Esophagus (tissue), 2 donors: ENCODE measurements at regions not wholly inside any gene's neighbourhood (a gene's known extent, or its start where the extent isn't known, plus 50 kb on each side); places are given as distances from the start of the nearest gene placed in this dataset.

Source experiments
- H3K27ac ChIP-seq, 2 donors: one replicate each; pipeline ENCODE4 v1.5.1; 2013; ENCODE audit warnings: low read depth in 2 of 2, mild to moderate bottlenecking in 2 of 2, inconsistent platforms in 1 of 2, low read length in 1 of 2, moderate library complexity in 1 of 2
- H3K27me3 ChIP-seq, 2 donors: one replicate each; pipeline ENCODE4 v1.6.1; 2013; ENCODE audit warnings: low read length in 2 of 2, control low read depth in 1 of 2, mild to moderate bottlenecking in 1 of 2; ENCODE audit not compliant: insufficient read depth in 2 of 2, control insufficient read depth in 1 of 2
- H3K36me3 ChIP-seq, 2 donors: one replicate each; pipeline ENCODE4 v1.6.1; 2013; ENCODE audit warnings: low read length in 1 of 2; ENCODE audit not compliant: control insufficient read depth in 2 of 2, insufficient read depth in 2 of 2
- H3K4me1 ChIP-seq, 2 donors: one replicate each; pipeline ENCODE4 v1.6.1; 2013; ENCODE audit warnings: low read length in 1 of 2; ENCODE audit not compliant: control insufficient read depth in 2 of 2, insufficient read depth in 2 of 2
- H3K4me3 ChIP-seq, 2 donors: one replicate each; pipeline ENCODE4 v1.5.1; 2013; ENCODE audit warnings: low read length in 2 of 2, mild to moderate bottlenecking in 2 of 2, low read depth in 1 of 2, moderate library complexity in 1 of 2
- H3K9me3 ChIP-seq, 2 donors: one replicate each; pipeline ENCODE4 v1.6.1; 2013; ENCODE audit warnings: mild to moderate bottlenecking in 2 of 2, low read depth in 1 of 2, low read length in 1 of 2, moderate library complexity in 1 of 2; ENCODE audit not compliant: control insufficient read depth in 2 of 2, insufficient read depth in 1 of 2
- WGBS, 2 donors: extraction: QIAGEN DNeasy Blood & Tissue Kit; methylation state at CpG; one replicate each; pipeline ENCODE4 v1.1.7; 2013; 5-methylcytosine and 5-hydroxymethylcytosine counted together
- donor health status: healthy with polysubstance abuse.
- donor health status: Bipolar disorder and iron deficiency.

GRCh38 chr15:95912280-95912625 lies 418.2 kb upstream of the NR2F2 start:
- 72 to 81% methylated on average over 7 of the region's 7 CpGs for WGBS, 2 donors

DNA sequence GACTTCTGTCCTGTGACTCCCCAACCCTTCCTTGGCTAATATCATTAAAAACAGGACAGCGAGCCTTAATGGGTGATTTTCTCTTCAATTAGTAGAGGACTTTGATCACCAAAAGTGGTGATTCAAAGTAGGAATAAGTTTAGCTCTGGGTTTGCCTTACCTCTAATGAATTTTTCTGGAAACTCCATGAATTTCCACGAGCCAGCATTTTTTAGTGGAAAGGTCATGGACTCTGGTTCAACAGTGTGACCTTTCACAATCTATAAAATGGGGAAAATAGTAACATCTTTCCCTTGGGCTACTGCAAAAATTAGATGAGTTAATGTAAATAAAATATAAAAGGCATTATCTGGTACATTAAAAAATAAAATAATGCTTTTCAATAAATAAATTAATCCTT lies 417.8 kb upstream of the NR2F2 start:
- H3K36me3 ChIP-seq: no peaks in the 10 kb centered on the region
- H3K4me1 ChIP-seq: no peaks in the 10 kb centered on the region
- H3K4me3 ChIP-seq: no peak overlapping the region
- WGBS, 2 donors: 78 to 82% methylated on average over 2 of the region's 2 CpGs
- H3K27me3 ChIP-seq: no peaks in the 10 kb centered on the region
- no peak overlapping the region for H3K27ac ChIP-seq
- H3K9me3 ChIP-seq: no peaks in the 10 kb centered on the region

More at GRCh38 chr15:95912280-95912625, 418.2 kb upstream of the NR2F2 start:
- no peaks in the 10 kb centered on the region for H3K27me3 ChIP-seq
- H3K9me3 ChIP-seq: no peaks in the 10 kb centered on the region
- H3K4me1 ChIP-seq: no peaks in the 10 kb centered on the region
- no peak overlapping the region for H3K27ac ChIP-seq
- H3K4me3 ChIP-seq: no peak overlapping the region
- H3K36me3 ChIP-seq: no peaks in the 10 kb centered on the region

- no peaks in the 10 kb centered on the region for H3K9me3 ChIP-seq
- H3K4me1 ChIP-seq: no peaks in the 10 kb centered on the region
- H3K27me3 ChIP-seq: no peaks in the 10 kb centered on the region
- 70 to 74% methylated on average over 3 of the region's 3 CpGs for WGBS, 2 donors
- H3K4me3 ChIP-seq: no peak overlapping the region
- no peak overlapping the region for H3K27ac ChIP-seq
- no peaks in the 10 kb centered on the region for H3K36me3 ChIP-seq
Observed at GRCh38 chr15:95916568-95916967, 413.9 kb upstream of the NR2F2 start.

DNA sequence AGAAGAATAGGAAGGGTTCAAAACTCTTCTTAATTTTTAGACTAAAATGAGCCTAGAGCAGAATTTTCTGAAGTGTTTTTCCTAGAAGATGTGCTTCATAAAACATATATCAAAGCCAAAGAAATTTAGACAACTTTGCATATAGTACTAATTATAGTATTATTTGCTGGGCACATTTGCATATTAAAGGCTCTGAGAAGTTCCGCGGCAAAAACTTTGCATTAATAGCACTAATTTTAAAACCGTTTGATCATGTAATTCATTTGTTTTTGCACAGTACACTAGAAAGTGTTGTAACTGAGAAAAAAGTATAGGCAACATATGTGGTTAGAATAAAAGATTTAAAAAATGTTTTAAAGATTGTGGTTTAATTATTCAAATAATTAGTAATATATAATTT lies 412.0 kb upstream of the NR2F2 start:
- Histone ChIP-seq H3K36me3 (no peaks in the 10 kb centered on the region), H3K4me1 (no peaks in the 10 kb centered on the region)
- 94% methylated on average over 3 of the region's 3 CpGs for WGBS, 2 donors

DNA sequence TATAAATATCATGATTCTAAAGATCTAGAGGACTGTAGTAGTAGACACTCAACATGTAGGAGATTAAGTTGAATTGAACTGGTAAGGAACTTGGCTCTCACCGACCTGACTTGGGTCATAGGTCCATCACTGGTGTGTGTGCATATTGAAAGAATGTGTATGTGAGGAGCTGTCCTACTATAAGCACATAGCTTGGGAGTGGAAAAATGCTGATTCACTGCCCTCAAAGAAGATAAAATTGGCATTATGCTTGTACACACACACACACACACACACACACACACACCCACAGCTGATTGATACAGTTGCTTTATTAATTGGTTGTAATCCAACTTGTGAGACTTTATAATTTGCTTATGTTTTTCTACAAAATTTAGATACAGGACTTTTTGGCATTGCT lies 411.0 kb upstream of the NR2F2 start:
- Histone ChIP-seq H3K4me1 (no peaks in the 10 kb centered on the region), H3K27me3 (no peaks in the 10 kb centered on the region), H3K4me3 (no peak overlapping the region), H3K9me3 (no peaks in the 10 kb centered on the region), H3K27ac (no peak overlapping the region), H3K36me3 (no peaks in the 10 kb centered on the region)
- WGBS, 2 donors: 64 to 69% methylated on average over 1 of the region's 1 CpG

More for the DNA sequence above, 412.0 kb upstream of the NR2F2 start:
- no peaks in the 10 kb centered on the region for H3K27me3 ChIP-seq
- H3K27ac ChIP-seq: no peak overlapping the region
- H3K4me3 ChIP-seq: no peak overlapping the region
- H3K9me3 ChIP-seq: no peaks in the 10 kb centered on the region

DNA sequence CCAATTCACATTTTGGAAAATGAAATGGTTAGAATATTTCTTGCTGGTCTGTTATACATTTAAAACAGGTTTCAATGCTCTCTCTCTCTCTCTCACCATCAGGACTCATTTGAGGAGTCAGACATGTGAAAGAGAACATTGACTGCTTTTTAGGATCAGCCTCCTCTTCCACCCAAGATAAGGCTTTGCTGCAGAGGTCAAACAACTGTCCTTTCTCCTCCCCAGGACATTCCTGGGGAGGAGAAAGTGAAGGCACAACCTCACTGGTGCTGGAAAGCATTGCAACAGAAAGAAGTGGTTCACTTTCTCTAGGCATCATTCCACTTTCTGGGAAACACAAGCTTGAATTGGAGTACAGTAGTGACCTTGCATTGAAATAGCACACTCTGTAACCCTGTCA lies 409.1 kb upstream of the NR2F2 start:
- Histone ChIP-seq H3K9me3 (no peaks in the 10 kb centered on the region), H3K36me3 (no peaks in the 10 kb centered on the region), H3K4me3 (no peak overlapping the region), H3K4me1 (no peaks in the 10 kb centered on the region), H3K27ac (no peak overlapping the region), H3K27me3 (no peaks in the 10 kb centered on the region)

GRCh38 chr15:95922431-95922830 lies 408.1 kb upstream of the NR2F2 start:
- 79 to 81% methylated on average over 7 of the region's 7 CpGs for WGBS, 2 donors
- no peaks in the 10 kb centered on the region for H3K27me3 ChIP-seq
- no peaks in the 10 kb centered on the region for H3K9me3 ChIP-seq
- no peaks in the 10 kb centered on the region for H3K36me3 ChIP-seq
- H3K4me1 ChIP-seq: no peaks in the 10 kb centered on the region
- no peak overlapping the region for H3K4me3 ChIP-seq
- H3K27ac ChIP-seq: no peak overlapping the region

GRCh38 chr15:95923792-95924191 lies 406.7 kb upstream of the NR2F2 start:
- Histone ChIP-seq H3K27ac (no peak overlapping the region), H3K9me3 (no peaks in the 10 kb centered on the region), H3K36me3 (no peaks in the 10 kb centered on the region), H3K4me1 (no peaks in the 10 kb centered on the region), H3K4me3 (no peak overlapping the region), H3K27me3 (no peaks in the 10 kb centered on the region)
- WGBS, 2 donors: 64 to 87% methylated on average over 4 of the region's 4 CpGs

DNA sequence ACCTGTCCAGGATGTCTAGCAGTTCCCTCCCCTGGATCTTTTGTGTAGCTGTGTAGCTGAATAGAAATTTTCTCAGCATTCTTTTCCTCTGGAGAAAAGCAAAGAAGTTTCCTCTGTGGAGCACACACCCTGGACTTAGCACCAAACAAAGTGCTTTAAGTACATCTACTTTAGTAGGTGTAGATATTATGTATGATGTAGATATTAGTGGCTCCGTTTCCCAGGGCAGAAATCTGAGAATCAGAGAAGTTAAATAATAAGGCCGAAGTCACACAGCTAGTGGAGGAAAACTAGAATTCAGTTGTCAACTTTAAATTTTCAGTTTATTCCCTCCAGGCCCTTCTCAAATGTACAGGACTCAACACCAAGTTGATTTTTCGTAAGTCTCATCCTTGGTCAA lies 401.7 kb upstream of the NR2F2 start:
- 87 to 89% methylated on average over 3 of the region's 3 CpGs for WGBS, 2 donors
- H3K4me3 ChIP-seq: no peak overlapping the region

DNA sequence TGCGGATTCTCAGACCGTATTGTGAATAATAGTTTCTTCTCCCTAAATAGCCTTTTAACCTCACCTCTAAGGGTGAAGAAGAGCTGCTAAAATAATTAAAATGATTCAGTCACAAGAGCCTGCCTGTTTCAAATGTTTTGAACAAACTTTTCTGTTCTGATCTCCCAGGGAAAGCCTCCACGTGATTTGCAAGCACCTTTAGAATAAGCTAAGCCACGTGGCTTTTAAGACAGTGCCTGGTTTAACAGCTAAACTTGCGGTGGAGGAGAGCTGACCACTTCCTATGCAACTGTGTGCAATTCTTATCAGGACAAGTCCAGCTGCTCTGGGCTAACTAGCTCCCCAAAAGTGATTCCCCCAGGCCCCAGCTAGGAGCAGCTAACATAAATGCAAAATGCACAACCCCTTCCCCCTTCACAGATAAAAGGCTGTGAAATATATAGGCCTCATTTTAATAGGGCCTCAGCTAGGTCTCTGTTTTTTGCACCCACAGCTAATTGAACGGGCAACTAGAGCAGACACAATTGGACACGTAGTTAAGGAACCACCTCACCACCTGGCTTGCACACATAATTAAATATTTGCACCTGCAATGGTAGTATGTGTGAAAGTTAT lies 401.2 kb upstream of the NR2F2 start:
- Histone ChIP-seq H3K4me3 (no peak overlapping the region), H3K9me3 (no peaks in the 10 kb centered on the region), H3K27ac (no peak overlapping the region), H3K27me3 (no peaks in the 10 kb centered on the region), H3K4me1 (no peaks in the 10 kb centered on the region), H3K36me3 (no peaks in the 10 kb centered on the region)
- 65 to 68% methylated on average over 7 of the region's 7 CpGs for WGBS, 2 donors

More for the DNA sequence above, 401.7 kb upstream of the NR2F2 start:
- Histone ChIP-seq H3K27me3 (no peaks in the 10 kb centered on the region), H3K9me3 (no peaks in the 10 kb centered on the region), H3K27ac (no peak overlapping the region), H3K36me3 (no peaks in the 10 kb centered on the region), H3K4me1 (no peaks in the 10 kb centered on the region)
